Medulla oblongata (tissue), 1 donor: ENCODE measurements at regions not wholly inside any gene's neighbourhood (a gene's known extent, or its start where the extent isn't known, plus 50 kb on each side); places are given as distances from the start of the nearest gene placed in this dataset.
"Not testable (repeated sequence)": the region's sequence is repeated elsewhere in the genome, so short reads cannot be mapped to it uniquely, and the experiment has no call there.

ENCODE experiments used
- DNase-seq: peaks from one replicate; pipeline ENCODE4 v3.0.0-alpha.2; 2015; ENCODE audit errors: extremely low spot score

DNA sequence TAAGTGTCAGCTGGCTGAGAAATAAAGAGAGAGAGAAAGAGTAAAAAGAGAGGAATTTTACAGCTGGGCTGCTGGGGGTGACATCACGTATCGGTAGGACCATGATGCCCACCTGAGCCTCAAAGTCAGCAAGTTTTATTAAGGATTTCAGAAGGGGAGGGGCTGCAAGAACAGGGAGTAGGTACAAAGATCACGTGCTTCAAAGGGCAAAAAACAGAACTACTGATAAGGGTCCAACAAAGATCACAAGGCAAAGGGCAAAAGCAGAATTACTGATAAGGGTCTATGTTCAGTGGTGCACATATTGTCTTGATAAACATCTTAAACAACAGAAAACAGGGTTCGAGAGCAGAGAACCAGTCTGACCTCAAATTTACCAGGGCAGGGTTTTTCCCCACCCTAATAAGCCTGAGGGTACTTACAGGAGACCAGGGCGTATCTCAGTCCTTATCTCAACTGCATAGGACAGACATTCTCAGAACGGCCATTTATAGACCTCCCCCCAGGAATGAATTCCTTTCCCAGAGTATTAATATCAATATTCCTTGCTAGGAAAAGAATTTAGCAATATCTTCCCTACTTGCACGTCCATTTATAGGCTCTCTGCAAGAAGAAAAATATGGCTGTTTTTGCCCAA lies 128.3 kb upstream of the PZP start:
- not testable (repeated sequence) for DNase-seq

DNA sequence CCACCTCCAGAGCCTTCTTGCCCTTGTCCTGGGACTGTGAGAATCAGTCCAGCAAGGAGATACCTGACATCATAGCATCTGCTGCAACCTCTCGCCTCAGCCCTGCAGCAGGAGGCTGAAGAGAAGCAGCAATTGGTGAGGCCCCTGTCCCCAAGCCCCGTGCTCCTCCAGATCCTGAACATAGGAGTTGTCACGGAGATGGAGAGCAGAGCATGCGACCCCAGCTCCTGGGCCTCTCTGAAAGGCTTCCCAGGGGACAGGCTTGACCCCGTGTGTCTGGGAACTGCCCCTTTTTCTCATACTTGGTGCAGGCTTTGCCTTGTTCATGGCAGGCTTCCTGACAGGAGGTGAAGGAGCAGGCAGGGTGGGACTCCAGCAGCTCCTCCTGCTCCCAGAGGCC lies 127.7 kb upstream of the PZP start:
- no peak for DNase-seq

DNA sequence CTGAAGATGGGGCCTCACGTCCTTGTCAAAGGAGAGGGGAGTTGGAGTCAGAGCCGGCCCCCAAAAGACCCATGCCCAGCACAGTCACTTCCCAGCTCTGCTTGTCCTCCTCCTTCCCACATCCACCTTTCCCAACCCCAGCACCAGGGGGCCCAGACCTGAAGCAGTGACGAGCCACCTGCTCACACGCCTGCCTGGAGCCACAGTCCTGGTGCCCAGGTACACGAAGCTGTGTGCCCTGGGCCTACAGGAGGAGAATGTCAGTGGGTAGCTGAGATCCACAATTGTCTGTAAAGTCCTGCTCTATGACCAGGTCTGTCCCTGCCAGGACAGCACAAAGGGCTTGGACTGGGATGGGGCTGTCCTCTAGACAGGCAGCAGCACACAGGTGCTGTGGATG lies 126.8 kb upstream of the PZP start:
- no peak for DNase-seq

DNA sequence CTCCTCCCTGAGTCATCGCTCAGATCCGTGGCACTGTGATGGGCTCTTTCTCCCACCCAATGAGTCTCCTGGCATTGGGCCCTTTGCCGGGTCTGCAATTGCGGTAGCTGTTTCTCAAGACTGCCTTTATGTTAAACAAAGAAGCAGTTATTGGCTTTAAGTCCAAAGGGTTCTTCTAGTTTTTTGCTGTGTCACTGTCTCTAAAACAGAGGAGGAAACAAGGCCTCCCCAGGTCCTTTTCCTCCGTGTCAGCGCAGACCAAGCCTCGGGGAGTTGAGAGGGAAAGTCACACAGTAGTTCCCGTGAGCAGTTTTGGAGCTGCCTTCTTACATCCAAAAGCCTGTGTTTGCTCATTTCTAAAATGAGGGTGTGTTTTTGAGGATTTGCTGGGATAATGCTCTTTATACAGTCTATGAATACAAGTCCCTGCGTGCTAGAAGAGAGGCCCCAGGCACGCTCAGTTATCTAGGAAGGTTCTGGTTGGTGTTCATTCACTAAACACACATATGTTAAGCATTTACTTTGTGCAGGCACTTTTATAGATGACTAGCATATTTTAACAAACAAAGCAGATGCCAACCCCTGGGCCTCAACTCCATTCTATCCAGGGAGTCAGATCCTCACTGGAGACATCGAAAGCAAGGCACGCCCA lies 126.0 kb upstream of the PZP start:
- DNase-seq = no peak

DNA sequence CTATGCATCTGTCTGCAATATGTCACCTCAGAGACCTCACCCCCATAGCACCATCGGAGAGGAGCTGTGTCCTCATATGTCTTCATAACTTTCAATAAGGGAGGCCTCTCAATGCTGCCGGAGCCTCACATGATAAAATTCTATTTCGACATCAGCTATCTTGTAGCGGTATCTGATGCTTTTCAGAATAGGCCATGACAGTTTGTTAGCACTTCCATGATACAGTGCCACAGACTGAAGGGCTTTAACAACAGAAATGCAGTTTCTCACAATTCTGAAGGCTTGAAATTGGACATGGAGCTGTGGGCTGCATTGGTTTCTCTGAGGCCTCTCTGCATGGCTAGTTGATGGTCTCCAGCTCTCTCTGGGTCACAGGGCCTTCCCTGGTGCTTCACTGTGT lies 125.0 kb upstream of the PZP start:
- DNase-seq = no peak

DNA sequence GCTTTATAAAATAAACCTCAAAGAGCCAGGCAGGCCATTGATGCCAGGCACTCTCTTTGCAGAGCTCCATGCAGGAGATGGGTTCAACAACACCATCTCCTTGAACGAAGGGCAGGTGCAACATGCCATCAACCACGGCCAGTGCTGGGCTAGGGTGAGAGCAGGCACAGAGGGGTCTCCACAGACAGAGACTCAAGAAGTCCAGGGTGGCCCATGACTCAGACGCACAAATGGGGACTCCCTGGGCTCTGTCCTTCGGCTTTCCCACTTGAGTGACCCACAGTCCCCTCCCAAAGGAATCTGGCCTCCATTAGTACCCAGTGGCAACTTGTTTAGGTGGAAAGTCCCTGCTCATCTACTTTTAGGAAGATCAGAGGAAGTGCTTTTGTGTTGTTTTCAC lies 124.4 kb upstream of the PZP start:
- no peak for DNase-seq

DNA sequence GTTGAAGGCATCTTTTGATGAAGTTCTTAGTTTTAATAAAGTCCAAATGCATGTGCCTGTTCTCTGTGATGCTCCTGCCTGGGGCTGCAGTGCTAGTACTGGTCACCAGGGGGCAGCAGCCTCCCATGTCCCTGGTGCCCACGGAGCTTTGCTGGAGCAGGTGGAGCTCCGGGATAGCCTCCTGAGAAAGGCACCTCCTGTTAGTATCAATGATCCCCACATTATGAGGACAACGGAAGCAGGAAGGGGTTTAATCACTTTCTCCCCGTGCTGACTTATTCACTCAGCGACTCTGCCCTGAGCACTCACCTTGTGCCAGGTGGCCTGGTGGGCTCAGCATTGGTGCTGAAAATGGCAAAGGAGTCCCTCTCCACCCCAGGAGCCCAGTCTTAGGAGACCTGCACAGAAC lies 123.0 kb upstream of the PZP start:
- peak; percentile 75 for DNase-seq

DNA sequence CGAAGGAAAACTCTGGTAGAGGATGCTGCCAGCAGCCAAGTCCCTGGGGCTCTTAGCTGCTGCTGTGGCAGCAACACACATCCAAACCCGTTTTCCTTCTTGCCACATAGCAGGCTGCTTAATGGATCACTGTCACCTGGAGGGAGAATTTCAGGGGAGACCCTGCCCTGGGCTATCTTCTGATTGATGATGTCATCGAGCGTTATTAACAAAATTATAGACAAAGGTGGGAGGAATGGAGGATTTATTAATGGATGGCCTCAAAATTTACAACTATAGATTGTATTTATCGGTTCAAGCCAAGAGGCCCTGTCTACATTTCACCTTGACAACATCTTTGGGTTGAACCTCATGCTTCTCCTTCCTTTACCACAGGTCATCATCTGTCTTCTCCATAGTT lies 120.8 kb upstream of the PZP start:
- no peak for DNase-seq

DNA sequence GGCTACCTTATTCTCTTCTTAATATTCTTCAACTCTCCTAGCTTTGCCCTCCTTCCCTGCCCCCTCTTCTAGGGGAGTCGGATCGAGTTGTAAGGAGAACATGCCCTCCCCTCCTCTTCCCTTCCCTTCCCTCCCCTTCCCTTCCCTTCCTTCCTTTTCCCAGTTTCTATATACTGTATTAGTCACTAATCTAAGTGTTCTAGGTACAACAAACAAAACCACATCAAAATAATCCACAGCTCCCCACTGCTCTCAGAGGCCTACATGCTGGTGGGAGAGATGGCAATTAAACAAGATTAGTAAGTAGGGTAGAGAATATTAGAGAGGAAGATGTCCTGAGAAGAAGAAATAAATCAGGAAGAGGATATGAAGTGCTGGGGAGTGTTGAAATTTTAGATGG lies 119.9 kb upstream of the PZP start:
- no peak for DNase-seq

DNA sequence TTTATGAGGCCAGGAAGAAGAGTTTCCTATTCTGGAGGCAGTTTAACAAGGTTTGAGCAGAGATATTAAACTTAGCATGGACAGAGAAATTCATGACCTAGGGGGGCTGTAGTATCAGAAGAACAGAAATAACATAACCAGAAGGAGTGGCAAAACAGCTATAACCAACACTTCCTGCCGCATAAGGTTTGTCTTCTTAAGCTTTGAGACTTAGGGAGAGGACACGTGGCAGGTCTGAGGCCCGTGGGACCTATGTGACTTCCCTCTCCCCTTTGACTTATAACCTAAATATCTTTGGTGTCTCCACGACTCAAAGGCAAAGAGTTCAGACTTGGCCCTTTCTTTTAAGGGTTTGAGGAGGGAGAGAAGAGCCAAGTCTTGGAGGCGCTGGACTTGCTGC lies 119.1 kb upstream of the PZP start:
- no peak for DNase-seq

DNA sequence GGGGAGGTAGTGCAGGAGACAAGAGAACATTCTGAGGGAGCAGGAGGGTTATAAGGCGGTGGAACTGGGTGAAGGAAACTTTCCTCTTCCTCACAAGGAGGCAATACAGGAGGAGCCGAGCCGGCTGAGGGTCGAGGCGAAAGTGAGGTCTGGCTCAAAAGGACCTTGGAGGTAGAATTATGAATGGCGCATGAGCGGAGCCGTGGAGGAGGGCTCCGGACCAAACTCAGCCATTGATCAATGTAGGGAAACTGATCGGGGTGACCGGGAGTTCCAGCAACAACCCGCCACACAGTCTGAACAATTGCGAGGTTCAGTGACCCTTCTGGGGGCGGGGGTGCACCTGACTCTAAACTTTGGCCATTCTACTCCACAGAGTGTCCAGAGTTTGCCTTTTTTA lies 118.7 kb upstream of the PZP start:
- DNase-seq = not testable (repeated sequence)

DNA sequence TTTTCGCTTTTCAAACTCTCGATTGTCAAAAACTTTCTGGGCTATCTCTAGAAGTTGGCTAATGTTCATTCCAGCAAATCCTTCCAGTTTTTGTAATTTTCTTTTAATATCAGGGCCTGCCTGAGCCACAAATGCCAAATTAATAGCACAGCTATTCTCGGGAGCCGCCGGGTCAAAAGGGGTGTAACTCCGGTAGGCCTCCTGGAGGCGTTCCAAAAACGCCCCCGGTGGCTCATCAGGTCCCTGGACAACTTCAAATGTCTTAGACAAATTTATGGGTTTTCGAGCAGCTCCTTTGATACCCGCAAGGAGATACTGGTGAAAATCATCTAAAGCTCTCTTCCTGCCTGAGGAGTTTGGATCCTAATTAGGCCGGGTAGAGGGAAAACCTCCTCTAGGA lies 117.9 kb upstream of the PZP start:
- no peak for DNase-seq

DNA sequence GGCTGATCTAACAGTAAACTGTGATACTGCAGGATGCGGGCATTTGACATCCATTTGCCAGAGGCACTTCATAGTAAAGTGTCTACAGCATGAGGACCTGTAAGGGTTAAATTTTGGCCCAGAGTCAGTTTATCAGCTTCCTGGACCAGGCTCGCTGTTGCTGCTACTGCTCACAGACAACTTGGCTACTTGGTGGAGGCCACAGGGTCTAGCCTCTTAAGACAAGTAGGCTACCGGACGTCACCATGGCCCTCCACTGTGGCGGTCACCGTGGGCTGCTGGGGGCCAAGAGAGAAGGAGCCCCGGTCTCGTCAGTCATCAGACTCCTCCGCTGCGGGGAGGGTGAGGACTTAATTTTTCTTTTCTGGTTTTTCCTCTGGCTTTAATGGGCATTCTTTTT lies 117.3 kb upstream of the PZP start:
- DNase-seq = no peak

DNA sequence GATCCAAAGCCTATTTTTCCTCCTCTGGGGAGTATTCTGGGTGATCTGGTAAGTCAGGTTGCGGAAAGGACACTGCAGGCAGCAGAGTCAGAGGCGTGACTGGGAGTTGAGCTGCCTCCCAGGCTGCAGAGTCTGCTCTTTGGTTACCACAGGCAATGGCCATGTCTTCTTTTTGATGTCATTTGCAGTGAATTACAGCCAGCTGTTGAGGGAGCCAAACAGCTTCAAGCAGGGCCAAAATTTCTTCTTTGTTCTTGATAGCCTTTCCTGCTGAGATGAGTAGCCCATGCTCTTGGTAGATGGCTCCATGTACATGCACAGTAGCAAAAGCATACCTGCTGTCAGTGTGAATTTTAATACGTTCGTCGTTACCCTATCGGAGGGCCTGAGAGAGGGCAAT lies 116.6 kb upstream of the PZP start:
- DNase-seq = no peak

DNA sequence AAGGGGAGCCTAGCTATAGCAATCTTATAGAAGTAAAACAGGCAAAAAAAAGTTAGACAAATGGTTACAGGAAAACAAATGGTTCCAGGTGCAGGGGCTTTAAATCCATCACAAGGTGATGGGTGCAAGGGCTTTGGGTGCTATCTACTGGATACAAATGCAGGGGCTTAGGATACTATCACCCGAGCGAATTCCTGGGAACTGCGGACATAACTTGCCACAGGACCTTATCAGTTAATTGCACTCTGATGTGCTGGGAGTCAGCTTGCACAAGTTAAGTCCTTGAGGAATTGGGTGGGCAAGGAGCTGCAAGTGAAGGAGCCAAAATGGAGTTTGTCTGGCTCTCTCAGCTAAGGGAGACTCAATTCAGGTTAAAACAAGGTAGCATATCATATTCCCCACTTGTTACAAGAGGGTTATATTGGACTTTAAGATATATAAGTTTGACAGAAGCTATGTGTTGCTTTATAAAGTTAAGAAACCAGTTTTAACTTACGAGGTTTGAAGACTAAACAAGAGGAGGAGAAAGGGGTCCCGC lies 115.0 kb upstream of the PZP start:
- DNase-seq = no peak

DNA sequence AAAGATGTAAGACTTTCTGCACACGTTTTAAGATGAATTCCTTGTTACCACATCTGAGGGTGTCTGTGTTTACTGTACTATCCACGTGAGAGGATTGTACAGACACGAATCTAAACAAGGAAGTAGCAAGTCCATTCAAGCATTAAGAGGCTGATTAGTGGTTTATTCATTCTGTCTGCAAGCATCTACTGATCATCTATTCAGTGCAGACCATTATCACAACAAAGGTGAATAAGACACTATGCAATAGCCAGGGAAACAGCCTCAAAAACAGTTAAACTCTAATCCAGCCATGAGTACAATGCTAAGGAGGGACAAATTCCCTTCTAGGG lies 111.6 kb upstream of the PZP start:
- DNase-seq = no peak

DNA sequence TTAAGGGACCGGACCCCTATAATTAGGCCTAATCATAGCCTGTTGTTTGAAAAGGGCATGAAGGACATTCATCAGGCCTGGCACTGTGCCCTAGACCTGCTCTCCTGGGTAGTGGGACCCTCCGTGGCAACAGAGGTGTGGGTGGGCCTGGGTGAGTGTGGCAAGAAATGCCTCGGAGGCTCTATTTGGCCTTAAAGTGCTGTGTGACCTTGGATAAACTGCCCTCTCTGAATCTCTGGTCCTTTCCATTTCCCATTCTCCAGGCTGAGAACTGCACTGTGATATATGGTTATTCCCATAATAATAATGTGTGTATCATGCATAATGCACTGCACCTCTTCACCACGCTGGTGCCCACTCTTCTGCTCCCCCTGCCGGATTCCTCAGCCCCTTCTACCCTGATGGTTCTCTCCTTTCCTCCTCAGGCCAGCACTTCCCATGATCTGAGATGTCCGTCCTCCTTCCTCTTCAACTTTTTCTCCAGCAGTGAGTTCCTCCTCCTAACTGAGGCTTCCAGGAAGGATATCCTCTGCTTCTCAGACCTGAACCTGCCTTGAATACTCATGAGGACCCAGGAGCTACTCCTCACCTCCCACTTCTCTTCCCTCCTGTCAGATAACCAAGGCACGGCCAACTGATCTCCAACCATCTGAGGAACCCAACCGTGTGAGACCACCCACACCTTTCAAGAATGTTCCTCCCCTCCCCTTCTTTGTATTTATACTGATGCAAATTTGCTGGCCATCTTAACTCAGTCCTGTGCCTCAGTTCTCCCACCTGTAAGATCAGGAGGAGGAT lies 111.0 kb upstream of the PZP start:
- no peak for DNase-seq

DNA sequence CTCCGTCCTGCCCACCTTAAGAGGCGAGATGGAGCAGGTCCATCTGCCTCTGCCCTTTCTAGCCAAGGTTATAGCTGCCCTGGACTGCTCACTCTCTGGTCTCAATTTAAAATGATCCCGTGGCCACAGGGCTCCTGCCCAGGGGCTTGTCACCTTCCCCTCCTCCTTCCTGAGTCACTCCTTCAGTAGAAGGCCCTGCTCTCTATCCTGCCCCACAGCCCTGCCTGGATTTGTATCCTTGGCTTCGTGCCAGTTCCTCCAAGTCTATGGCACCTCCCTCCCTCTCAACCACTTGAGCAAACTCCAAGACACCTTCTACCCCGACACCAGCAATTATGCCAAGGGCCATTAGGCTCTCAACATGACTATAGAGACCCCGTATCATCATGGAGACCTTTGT lies 105.3 kb upstream of the PZP start:
- DNase-seq = not testable (repeated sequence)

DNA sequence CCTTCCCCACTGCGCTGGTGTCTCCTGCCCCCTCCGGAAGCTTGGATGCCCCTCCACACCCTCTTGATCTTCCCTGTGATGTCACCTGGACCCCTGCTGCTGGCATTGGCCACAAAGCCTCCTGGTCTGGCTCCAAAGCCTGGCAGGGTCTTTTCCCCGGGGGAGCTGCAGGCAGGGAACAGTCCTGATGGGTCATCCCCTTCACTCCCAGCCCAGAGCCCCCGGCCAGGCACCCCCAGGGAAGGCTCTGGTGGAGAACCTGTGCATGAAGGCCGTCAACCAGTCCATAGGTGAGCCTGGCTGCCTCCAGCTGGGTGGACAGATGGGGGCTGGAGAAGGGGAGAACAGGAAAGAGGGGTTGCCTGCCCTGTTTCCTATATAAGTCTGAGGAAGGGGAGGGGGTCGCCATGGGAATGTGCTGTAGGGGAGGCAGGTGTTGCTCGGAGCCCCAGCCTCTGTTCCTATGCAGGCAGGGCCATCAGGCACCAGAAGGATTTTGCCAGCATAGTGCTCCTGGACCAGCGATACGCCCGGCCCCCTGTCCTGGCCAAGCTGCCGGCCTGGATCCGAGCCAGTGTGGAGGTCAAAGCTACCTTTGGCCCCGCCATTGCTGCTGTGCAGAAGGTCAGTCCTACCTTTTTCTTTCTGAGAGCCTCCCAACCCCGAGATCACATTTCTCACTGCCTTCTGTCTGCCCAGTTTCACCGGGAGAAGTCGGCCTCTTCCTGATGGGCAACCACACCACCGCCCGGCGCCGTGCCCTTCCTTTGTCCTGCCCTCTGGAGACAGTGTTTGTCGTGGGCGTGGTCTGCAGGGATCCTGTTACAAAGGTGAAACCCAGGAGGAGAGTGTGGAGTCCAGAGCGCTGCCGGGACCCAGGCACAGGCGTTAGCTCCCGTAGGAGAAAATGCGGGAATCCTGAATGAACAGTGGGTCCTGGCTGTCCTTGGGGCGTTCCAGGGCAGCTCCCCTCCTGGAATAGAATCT lies 104.5 kb upstream of the PZP start:
- DNase-seq = not testable (repeated sequence)

DNA sequence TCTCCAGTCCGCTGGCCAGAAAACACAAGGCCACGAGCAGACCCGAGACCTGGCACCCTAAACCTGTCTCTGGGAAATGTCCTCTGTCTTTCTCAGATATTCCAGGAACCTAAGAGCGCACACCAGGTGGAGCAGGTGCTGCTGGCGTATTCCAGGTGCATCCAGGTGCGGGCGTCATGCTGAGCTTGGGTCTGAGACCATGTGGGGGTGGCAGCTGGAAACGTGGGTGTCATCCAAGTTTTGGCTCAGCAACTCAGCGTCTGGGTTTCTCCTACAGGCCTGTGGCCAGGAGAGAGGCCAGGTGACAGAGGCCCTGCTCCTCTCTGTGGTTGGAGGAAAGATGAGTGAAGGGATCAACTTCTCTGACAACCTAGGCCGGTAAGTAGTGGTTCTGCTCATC lies 103.3 kb upstream of the PZP start:
- DNase-seq = not testable (repeated sequence)

DNA sequence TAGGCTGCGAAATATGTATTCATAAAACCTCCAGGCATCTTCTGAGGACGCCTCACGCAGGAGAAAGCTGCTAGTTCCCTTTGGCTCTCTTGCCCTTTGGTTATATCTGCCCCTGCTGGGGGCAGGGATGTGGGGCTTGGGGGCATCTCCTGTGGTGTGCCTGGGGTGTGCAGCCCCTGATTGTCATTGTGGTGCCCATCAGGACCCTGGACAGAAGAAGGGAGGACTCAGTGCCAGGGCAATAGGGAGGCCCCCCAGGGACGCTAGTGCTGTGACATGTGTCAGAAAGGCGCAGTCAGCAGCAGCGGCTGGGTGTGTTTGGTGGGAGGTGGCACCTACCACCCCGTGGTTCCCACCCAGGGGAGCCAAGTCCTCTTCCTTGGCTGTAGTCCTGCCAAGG lies 102.5 kb upstream of the PZP start:
- not testable (repeated sequence) for DNase-seq

DNA sequence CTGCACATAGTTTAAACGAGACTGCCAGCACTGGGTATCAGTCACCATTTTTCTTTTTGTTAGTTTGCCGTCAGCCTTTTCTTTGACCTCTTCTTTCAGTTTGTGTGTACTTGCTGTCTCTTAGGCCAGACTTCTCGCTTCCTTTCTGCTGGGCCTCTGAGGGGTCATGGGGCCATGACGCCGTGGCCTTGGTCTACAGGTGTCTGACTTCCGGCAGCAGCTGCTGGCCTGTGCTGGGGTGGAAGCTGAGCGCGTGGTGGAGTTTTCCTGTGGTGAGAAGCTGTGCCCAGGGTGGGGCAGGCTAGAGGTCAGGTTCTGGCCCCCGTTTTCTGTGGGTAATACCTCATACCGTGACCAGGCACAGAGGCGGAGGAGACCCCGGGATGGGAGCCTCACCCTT lies 101.6 kb upstream of the PZP start:
- DNase-seq = not testable (repeated sequence)
